HG03108 (cell line): ENCODE measurements at regions not wholly inside any gene's neighbourhood (a gene's known extent, or its start where the extent isn't known, plus 50 kb on each side); places are given as distances from the start of the nearest gene placed in this dataset.

Source experiments
- ATAC-seq: cut with Tn5 transposase; IDR thresholded peaks from one replicate; pipeline ENCODE4 v1.9.1; 2021; ENCODE audit warnings: moderate library complexity; ENCODE audit not compliant: unreplicated experiment

DNA sequence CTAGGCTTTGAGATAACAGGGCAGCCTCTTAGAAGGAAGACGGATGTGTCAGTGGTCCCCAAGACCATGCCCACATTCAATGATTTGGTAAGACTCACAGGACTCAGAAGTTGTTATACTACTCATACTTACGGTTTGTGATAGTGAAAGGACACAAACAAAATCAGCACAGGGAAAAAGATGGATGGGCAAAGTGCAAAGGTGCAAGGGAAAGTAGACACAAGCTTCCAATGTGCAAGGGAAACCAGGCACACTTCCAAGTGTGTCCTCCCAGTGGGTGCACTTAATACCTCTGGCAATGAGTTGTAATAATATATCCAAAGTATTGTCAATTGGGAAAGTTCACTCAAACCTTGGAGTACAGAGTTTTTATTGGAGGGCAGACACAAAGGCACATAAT, 53.8 kb upstream of the VCX start:
- no peak for ATAC-seq

DNA sequence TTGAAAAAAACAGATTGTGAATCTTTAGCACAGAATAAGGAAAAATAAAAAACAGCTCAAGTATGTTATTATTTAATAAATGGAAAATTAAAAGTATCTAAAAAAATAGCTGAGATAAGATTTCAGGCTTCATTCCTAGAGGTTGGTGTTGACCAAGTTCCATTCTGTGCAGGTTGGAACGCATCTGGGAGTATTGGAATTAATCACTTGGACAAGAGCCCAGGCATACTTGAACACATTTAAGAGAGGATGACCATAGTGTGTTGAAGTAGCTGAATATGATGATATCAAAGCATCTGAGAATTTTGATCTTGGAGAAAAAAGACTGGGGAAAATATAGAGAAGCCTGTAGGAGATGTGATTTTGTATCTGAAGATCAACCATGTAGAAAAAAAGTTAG, 54.6 kb upstream of the VCX start:
- ATAC-seq: no peak

DNA sequence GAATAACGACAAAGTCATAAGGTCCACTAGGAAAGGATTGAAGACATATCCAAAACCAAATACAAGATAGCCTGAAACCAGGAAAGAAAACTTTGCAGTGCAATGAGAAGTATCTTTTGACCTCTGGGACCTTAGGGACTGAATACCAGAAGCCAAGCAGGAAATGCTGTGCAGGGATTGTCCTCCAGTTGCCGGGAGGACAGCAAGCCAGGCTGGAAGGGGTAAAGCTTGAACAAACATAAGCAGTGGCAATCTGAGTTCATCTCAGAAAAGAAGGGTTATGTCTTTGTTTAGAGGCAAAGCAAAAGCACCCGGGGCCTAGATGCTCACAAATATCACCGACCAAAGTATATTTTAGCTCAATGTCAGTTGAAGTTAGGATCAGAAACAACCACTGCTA, 55.3 kb upstream of the VCX start:
- ATAC-seq: no peak

DNA sequence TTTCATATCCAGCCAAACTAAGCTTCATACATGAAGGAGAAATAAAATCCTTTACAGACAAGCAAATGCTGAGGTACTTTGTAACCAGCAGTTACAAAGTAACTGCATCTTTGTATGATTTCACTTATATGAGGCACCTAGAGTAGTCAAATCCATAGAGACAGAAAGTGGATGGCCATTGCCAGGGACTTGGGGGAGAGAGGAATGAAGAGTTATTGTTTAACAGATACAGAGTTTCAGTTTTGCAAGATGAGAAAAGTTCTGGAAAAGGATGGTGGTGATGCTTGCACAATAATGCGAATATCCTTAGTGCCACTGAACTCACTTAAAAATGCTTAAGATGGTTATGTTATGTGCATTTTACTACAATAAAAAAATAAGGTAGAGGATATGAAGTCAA, 58.4 kb upstream of the VCX start:
- no peak for ATAC-seq

DNA sequence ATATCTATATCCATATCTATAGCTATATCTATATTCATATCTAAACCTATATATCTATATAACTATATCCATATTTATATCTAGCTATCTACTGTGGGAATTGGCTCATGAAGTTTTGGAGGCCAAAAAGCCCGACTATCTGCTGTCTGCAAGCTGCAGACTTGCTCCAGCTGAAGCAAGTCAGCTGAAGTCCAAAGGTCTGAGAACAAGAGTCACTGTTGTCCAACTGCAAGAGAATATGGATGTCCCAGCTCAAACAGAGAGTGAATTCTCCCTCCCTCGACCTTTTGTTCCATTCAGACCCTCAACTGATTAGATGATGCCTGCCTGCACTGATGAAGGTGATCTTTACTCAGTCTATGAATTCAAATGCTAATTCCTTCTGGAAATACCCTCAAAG, 63.3 kb upstream of the VCX start:
- no peak for ATAC-seq

DNA sequence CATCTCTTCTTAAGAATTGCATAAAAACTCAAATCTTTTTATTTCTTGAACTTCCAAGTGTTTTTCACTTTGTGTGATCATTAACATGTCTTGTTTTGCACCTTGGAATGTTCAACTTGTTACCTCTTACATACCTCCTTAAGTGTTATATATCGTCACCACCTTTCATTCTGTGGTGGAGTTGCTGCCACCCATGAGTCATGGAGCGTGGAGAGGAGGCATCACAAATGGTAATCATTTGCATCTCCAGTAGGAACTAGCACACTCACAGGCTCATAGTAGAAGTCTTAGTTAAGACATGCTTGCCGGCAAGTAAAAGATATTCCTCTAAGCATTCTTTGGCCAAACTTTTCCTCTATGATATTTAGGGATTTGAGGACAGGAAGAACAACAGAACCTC, 67.0 kb upstream of the VCX start:
- no peak for ATAC-seq

DNA sequence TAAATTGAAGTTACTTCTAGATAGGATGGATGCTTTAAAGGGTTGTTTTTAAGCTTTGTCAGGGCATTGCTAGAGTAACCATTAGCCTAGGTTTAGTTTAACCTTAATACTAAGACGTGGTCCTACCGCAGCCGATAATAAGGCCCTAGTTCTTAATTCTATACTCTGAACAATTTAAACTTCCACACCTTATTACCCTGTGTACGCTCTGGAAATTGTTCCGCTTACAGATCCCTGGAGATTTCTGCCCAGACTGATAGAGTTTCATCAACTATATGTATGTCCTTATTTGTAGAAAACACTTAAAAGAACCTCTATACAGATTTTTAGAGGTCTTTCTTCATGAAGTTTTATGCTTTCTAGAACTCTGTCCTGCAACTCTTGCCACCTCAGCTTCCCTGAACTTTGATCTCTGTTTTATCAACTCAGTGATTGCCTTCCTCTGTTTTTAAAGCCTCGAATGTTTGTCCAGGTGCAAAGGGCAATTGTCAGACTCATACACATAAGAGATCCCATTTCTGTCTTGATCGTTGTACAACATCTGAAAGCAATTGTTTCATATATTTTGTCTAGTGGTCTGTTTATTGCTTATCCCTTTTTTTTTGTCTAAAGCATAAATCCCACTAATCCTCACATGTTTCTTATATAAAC, 71.1 kb upstream of the VCX start:
- ATAC-seq: no peak

DNA sequence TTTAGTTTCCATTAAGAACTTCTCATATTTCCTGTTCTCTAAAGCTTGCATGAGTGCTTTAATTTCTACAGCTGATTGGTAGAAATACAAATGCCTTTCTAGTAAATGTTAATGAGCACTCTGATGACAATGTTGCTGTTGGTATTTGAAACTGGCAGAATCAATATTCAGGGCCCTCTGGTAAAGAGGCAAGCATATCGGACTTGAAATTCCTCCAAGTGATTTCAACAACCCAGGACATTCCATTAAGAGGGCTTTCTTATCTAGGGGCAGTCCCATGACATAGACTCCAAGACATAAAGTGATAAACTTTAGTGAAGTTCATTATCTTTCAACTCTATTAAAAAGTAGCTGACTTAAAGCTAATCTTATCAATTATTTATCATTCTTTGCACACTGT, 83.1 kb upstream of the VCX start:
- no peak for ATAC-seq

DNA sequence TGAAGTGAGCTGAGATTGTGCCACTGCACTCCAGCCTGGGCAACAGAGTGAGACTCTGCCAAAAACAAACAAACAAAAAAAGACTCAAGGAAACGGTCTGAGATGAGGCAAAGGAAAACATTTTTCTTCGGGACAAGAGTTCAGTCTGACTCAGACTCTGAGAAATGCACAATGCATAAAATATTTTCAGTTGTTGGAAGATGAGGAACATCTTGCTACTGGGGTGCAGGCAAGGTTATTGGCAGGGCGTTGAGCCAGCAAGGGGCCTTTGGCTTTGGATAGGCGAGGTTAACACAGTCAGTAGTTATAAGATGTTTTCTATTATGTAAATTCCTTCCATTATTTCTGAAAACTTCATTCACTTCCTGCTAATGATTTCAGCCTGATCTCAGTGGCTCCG, 96.1 kb upstream of the VCX start:
- ATAC-seq: no peak

DNA sequence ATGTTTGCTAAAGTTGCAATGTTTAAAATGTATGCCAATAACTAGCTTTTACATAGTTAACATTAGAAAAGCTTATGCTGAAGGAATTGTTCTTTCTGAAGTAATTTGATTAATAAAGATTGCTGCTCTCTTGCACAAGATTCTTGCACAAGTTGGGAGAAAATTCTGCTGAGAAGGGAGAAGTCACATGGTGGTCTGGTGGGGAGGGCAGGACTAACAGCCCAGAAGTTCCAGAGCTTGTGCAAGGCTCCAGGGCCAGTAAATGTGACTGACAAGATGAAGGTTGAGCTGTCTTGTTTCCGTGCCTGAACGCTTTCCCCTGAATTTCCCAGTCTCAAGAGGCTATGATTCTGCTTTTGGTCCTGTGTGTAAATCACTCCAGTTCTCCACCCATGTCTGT, 112.9 kb upstream of the VCX start:
- no peak for ATAC-seq

DNA sequence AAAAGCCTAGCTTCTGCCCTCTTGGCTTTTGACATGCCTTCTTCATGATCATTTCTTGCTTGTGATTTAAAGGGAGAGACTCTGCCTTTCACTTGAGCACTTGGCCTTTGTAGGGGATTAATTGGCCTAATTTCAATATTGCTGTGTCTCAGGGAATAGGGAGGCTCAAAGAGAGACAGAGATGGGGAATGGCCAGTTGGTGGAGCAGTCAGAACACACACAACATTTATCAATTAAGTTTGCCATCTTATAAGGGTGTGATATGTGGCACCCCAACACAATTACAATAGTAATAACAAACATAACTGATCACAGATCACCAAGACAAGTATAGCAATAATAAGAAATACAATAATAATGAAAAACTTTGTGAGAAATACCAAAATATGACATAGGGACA, 122.5 kb upstream of the VCX start:
- no peak for ATAC-seq

DNA sequence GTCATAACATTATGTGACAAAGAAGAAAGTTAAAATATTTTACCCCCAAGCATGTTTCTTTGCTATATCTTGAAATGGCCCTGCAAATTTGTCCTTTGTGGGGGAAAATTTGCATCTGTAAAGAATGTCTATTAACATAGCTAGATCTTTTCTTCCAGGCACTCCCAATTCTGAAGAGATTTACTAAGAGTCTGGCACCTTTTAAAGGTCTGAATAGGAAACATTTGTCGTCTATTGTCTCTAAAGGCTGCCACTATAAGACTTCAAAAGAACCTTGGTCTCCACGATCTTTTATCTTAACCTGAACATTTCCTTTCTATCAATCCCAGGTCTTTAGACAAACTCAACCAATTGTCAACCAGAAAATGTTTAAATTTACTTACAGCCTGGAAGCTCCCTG, 128.6 kb upstream of the VCX start:
- no peak for ATAC-seq

DNA sequence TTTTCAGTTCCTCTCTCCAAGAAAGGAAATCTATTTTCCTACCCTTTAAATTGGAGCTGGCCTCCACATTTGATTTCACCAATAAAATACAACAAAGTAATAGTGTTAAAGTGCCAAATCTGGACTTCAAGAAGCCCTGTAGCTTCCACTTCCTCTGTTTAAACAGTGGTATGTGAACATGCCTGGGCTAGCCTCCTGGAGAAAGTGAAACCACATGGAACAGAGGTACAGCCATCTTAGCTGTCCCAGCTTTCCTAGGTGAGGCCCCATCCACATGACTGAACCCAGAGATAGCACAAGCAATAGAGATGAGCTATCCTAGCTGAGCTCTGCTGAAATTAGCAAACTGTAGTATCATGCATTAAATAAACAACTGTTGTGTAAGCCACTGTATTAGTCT, 131.8 kb upstream of the VCX start:
- ATAC-seq: peak; percentile 54

DNA sequence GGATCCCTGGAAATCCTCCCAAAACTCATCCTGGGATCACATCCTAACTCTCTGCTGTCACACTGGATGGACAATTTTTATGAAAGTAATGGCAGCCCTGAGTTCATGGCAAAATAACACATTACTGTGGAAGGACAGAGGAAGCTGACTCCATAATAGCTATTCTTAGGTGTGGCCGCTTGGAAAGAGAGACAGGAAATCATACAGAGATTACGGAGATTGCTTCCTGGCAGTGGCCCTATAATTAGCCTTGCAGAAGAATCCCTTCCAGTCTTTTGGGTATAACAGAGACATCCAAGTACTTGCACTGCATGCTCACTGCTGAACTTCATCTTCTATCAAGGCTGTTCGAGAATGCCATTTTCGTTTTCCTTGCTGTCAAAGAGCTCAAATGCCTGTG, 133.1 kb upstream of the VCX start:
- no peak for ATAC-seq

DNA sequence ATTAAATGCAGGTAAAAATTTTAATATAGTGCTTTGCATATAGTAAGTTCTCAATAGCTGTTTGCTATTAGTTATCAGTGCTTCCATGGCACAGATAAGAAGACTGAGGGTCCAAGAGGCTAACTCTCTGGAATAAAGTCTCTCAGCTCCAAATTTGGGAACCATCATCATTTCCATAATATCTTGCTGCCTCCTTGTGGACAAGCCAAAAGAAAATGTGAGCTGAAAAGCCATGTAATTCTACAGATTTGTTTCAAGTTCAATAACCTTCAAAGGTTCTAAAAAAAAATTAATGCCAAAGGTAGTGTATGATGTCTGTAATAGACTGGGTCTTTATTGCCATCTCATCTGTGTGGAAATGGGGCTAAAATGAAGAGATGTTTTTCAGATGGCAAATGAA, 136.9 kb upstream of the VCX start:
- ATAC-seq: no peak

DNA sequence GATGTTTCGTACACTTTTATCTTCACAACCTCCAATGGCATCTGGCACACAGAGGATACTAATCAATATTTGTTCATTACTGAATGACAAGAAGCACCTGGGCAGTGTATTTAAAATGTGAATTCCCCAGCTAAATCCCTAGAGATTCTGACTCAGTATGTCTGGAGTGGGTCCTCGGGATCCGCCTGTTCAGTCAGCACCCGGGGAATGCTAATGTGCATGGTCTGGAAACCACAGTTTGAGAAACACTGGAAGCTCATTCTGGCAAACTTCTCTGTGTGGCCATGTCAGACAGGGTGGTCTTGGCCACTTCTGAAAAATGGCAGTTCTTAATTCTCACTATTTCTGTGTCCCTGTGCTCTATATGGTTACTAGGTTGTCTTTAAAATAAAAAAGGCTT, 138.8 kb upstream of the VCX start:
- no peak for ATAC-seq

DNA sequence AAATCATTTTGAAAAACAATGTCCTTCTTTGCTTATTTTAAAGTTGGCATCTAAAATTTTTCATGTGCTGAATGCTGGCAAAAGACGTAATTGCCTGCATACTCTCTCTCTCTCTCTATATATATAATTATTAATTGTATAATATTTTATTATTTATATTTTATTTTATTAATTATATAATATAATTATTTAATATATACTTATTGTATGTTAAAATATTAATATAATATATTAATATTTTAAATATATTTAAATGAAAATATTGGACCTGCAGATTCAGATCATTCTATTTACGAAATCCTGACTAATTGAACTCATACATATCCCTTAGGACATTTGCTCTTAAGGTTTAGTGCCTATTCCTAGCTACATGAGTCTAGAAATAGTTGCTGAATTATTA, 144.7 kb upstream of the VCX start:
- no peak for ATAC-seq

DNA sequence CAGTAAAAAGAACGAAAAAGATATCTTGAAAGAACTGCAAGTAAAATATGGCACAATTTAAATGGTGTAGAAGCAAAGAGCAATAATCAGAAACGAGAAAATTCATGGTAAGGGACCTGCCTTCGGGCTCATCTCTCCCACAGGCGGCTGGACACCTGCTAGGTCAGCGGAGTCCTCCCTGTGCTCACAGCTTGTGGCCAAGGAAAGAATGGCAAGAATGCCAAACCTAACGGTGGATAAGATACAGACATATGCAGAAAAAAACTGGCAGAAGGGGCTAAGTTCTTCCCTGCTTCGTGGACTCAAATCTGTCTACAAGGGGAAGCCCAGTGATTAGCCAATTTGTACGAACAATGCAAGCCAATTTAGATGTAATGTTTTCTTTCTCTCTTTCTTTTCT, 152.1 kb upstream of the VCX start:
- ATAC-seq: no peak

DNA sequence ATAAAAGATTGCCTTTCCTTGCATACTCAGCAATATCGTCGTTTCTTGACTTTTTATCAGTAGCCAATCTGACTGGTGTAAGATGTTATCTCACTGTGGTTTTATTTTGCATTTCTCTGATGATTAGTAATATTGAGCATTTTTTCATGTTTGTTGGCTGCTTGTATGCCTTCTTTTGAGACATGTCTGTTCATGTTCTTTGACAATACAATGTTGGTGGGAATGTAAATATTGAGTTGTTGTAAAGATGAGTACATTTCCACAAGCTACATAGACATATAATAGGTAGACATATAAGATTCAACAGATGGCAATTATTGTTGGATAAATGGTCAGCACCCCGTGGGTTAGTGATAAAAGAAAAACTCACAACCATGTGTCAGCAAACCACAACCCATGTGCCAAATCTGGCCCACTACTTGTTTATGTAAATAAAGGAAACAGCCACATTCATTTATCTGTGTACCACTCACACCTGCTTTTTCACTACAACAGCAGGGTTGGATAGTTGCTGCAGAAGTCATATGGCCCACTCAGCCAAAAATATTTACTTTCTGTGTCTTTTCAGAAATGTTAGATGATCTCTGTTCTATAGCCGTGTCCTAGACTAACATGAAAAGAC, 153.1 kb upstream of the VCX start:
- no peak for ATAC-seq

DNA sequence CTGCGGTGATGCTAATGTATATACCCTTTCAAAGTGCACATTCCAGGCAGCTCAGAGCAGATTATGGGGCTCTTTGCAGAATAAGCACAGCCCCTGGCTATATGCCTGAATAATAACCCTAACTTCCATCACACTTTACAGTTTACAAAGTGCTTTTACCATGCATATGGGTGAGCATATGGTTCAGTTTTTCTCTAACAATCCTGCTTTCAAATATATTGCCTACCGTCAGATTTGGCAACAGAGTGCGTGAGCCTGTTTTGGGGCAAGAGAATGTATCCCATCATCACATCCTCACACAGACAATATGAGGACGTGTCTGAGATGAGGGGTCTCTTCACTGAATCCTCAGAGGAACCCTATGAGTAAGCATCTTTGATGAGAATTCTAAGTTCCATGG, 162.8 kb upstream of the VCX start:
- no peak for ATAC-seq

DNA sequence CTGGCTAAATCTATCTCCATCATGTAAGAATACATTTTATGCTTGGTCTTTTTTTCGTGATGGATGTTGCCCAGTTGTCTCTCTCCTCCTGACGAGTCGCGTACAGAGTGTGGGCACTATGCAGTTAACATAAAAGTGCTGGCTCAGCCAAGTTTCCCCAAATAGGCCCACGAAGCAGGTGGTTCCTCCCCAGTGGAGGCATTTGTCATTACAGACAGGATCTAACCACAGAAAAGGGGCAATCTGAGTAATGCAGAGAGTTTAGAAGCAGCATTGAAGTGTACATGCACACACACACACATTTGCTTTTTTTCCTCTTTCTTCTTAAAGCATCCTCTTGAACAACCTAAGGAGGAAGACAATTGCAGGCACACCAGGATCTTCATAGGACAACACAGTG, 188.7 kb upstream of the VCX start:
- ATAC-seq: no peak

DNA sequence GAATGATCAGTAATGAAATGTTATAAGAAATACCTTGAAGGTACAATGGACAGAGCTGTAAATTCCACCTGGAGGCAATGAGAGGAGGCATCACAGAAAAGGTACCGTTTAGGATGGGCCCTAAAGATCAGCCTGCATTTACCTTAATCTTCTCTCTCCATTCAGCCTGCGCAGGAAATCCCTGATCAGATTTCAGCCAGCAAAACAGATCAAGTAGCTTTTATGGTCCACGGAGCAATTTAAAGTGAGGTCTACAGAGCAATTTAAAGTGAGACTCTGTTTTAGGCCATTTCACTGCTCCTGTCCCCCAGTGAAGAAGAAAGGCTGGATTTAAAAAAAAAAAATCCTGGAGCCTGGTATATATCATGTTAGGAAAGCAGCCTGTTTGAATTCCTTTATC, 195.1 kb upstream of the VCX start:
- ATAC-seq: no peak

DNA sequence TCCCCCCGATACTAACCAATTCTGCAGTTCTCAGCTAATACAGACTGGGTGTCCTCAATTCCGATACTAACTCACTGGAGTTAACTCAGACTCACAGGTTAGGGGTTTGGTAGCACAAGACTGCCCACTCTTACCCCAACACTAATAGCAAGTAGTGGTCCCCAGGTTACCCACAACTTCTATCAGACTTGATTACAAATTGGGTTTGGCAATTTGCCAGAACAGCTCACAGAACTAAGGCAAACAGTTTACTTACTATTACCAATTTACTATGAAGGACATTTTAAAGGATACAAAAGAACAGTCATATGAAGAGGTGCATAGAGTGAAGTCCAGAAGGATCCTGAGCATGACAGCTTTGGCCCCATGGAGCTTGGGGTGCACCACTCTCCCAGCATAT, 201.8 kb upstream of the VCX start:
- ATAC-seq: no peak
